ENCODE measurements at regions not wholly inside any gene's neighbourhood (a gene's known extent, or its start where the extent isn't known, plus 50 kb on each side); places are given as distances from the start of the nearest gene placed in this dataset.

GRCh38 chr2:55116966-55117365 lies 66.7 kb upstream of the RTN4 start:
- TF ChIP-seq CTCF (IDR thresholded peaks at IDR 0.05) (no peak), POLR2A (IDR thresholded peaks at IDR 0.05) (no peak), POLR2AphosphoS5 (IDR thresholded peaks at IDR 0.05) (no peak)

Measured in prostate gland (tissue), 2 donors.